ENCODE measurements at regions not wholly inside any gene's neighbourhood (a gene's known extent, or its start where the extent isn't known, plus 50 kb on each side); places are given as distances from the start of the nearest gene placed in this dataset.

- Histone ChIP-seq H4K20me1 (ENCODE audit: insufficient read depth) (no peaks in the 10 kb centered on the region), H3K27ac (ENCODE audit: low read depth, low read length) (no peak overlapping the region), H3K9ac (ENCODE audit: low read length) (no peak overlapping the region), H3K4me1 (ENCODE audit: control insufficient read depth in 1 of 2, insufficient read depth in 2 of 2, low read length in 2 of 2) (no peaks in the 10 kb centered on the region), H3K9me3 (ENCODE audit: control insufficient read depth in 1 of 2, insufficient read depth in 1 of 2, low read depth in 1 of 2, low read length in 2 of 2) (no peaks in the 10 kb centered on the region; a peak in 2 of 4 replicates), H2AFZ (ENCODE audit: low read depth, low read length, poor library complexity, severe bottlenecking) (no peak overlapping the region), H3K36me3 (ENCODE audit: control insufficient read depth in 1 of 2, insufficient read depth in 2 of 2, low read length in 2 of 2) (no peaks in the 10 kb centered on the region), H3K4me3 (replicated peaks in 1 of 2; ENCODE audit: low read depth in 1 of 2, low read length in 2 of 2) (no peak overlapping the region), H3K27me3 (ENCODE audit: insufficient read depth, low read length) (peaks cover 33% of the 10 kb centered on the region), H3K79me2 (ENCODE audit: insufficient read depth, low read length) (no peaks in the 10 kb centered on the region), H3K9me2 (ENCODE audit: insufficient read depth) (no peaks in the 10 kb centered on the region), H3K4me2 (ENCODE audit: low read length) (no peak overlapping the region)
- ATAC-seq (no peak), DNase-seq (ENCODE audit: low read depth, low spot score) (no peak)
- ChIA-PET RAD21 (ENCODE audit: low non-redundant PET in 1 of 2, low total read pairs in 2 of 2, uncharacterized antibody in 2 of 2, unreplicated experiment in 2 of 2) (no interaction called here), CTCF (no interaction called here), POLR2A (no interaction called here)
- no peak for TF ChIP-seq ZNF274 (IDR thresholded peaks at IDR 0.05; ENCODE audit: low read depth, low read length)
- TF ChIP-seq MAX (IDR thresholded peaks at IDR 0.05), result no peak
- no peak for TF ChIP-seq ZBTB33 (IDR thresholded peaks at IDR 0.05; ENCODE audit: extremely low read depth, insufficient replicate concordance, low read length)
- no peak for TF ChIP-seq EZH2phosphoT487 (IDR thresholded peaks at IDR 0.05; ENCODE audit: borderline replicate concordance)
- TF ChIP-seq REST (IDR thresholded peaks at IDR 0.05; ENCODE audit: low read depth), result no peak
- TF ChIP-seq FOSL1 (IDR thresholded peaks at IDR 0.05; ENCODE audit: low read depth), result no peak
- no peak for TF ChIP-seq SP1 (IDR thresholded peaks at IDR 0.05; ENCODE audit: low read depth)
- TF ChIP-seq POLR2A (IDR thresholded peaks at IDR 0.05; ENCODE audit: borderline replicate concordance, extremely low read depth, insufficient read depth, insufficient read length), result no peak
- no peak for TF ChIP-seq EZH2 (IDR thresholded peaks at IDR 0.05)
- TF ChIP-seq SIN3A (IDR thresholded peaks at IDR 0.05; ENCODE audit: low read depth), result no peak
- TF ChIP-seq SRF (IDR thresholded peaks at IDR 0.05; ENCODE audit: low read depth), result no peak
- TF ChIP-seq YY1 (IDR thresholded peaks at IDR 0.05; ENCODE audit: extremely low read depth, insufficient replicate concordance, low read depth, low read length), result no peak
- no peak for TF ChIP-seq CTCF (IDR thresholded peaks at IDR 0.05 in 2 of 3, conservative IDR thresholded peaks at IDR 0.05 in 1 of 3; ENCODE audit: borderline replicate concordance in 1 of 3, insufficient read depth in 1 of 3, low read depth in 2 of 3, low read length in 2 of 3)
- TF ChIP-seq ATF3 (IDR thresholded peaks at IDR 0.05), result no peak
- TF ChIP-seq EGR1 (IDR thresholded peaks at IDR 0.05; ENCODE audit: low read depth), result no peak
- no peak for TF ChIP-seq ELF1 (IDR thresholded peaks at IDR 0.05; ENCODE audit: borderline replicate concordance, low read depth)
- no TSS peak for BruUV-seq (replicated peaks)
- intact Hi-C loops (cut with micrococcal nuclease), result no loop called here
These were observed 1378.9 kb downstream of the TBC1D22A start for GRCh38 chr22:48141301-48141700.
